H9 (cell line): ENCODE measurements at regions not wholly inside any gene's neighbourhood (a gene's known extent, or its start where the extent isn't known, plus 50 kb on each side); places are given as distances from the start of the nearest gene placed in this dataset.
A peak's percentile ranks its signal among the peaks of the same experiment; 100 is the strongest.

Source experiments
- DNase-seq: peaks from one replicate; pipeline ENCODE4 v3.0.0-alpha.2; 2017
- H2AFZ ChIP-seq: one replicate; pipeline ENCODE4 v1.6.1; 2013; ENCODE audit warnings: mild to moderate bottlenecking, low read length, control low read depth, moderate library complexity
- H2AK5ac ChIP-seq: 2 replicates; pipeline ENCODE4 v1.6.1; 2013; ENCODE audit warnings: low read length, control low read depth, mixed read lengths; ENCODE audit not compliant: insufficient read length
- H2BK120ac ChIP-seq: one replicate; pipeline ENCODE4 v1.6.1; 2013; ENCODE audit warnings: low read depth, mild to moderate bottlenecking, low read length, control low read depth, inconsistent platforms; ENCODE audit not compliant: poor library complexity, severe bottlenecking
- H2BK12ac ChIP-seq: 2 replicates; pipeline ENCODE4 v1.6.1; 2013; ENCODE audit warnings: low read length, control low read depth, mixed read lengths, low read depth; ENCODE audit not compliant: insufficient read length
- H2BK15ac ChIP-seq: 2 replicates; pipeline ENCODE4 v1.6.1; 2013; ENCODE audit warnings: low read depth, low read length, control low read depth
- H2BK20ac ChIP-seq: one replicate; pipeline ENCODE4 v1.6.1; 2013; ENCODE audit warnings: low read depth, mild to moderate bottlenecking, low read length, control low read depth, inconsistent platforms; ENCODE audit not compliant: poor library complexity, severe bottlenecking
- H2BK5ac ChIP-seq: 2 replicates; pipeline ENCODE4 v1.6.1; 2013; ENCODE audit warnings: low read length, control low read depth, mixed read lengths; ENCODE audit not compliant: insufficient read length
- H3K14ac ChIP-seq: 2 replicates; pipeline ENCODE4 v1.6.1; 2013; ENCODE audit warnings: low read length, control low read depth; ENCODE audit not compliant: insufficient read depth
- H3K18ac ChIP-seq: 2 replicates; pipeline ENCODE4 v1.6.1; 2013; ENCODE audit warnings: low read depth, mild to moderate bottlenecking, mixed read lengths, low read length, control low read depth; ENCODE audit not compliant: insufficient read length
- H3K23ac ChIP-seq: 2 replicates; pipeline ENCODE4 v1.6.1; 2013; ENCODE audit warnings: low read length, control low read depth, mixed read lengths, low read depth; ENCODE audit not compliant: insufficient read length
- H3K23me2 ChIP-seq: 2 replicates; pipeline ENCODE4 v1.6.1; 2013; ENCODE audit warnings: low read depth, mild to moderate bottlenecking, mixed read lengths, low read length, control low read depth; ENCODE audit not compliant: insufficient read length, poor library complexity, severe bottlenecking
- H3K27ac ChIP-seq: 2 replicates; pipeline ENCODE4 v1.5.1; 2013; ENCODE audit warnings: low read length, control low read depth, mixed read lengths, low read depth; ENCODE audit not compliant: insufficient read length
- H3K27me3 ChIP-seq: 2 replicates; pipeline ENCODE4 v1.6.1; 2013; ENCODE audit warnings: low read length, control low read depth, inconsistent platforms; ENCODE audit not compliant: insufficient read depth
- H3K4ac ChIP-seq: 2 replicates; pipeline ENCODE4 v1.6.1; 2013; ENCODE audit warnings: low read depth, mild to moderate bottlenecking, control low read depth, inconsistent platforms, low read length, moderate library complexity
- H3K4me1 ChIP-seq: 2 replicates; pipeline ENCODE4 v1.6.1; 2013; ENCODE audit warnings: low read length, control low read depth, inconsistent platforms; ENCODE audit not compliant: insufficient read depth
- H3K4me2 ChIP-seq: 2 replicates; pipeline ENCODE4 v1.6.1; 2013; ENCODE audit warnings: low read length, control low read depth, mixed read lengths; ENCODE audit not compliant: insufficient read length, insufficient read depth
- H3K56ac ChIP-seq: 2 replicates; pipeline ENCODE4 v1.6.1; 2013; ENCODE audit warnings: low read depth, mild to moderate bottlenecking, mixed read lengths, low read length, control low read depth; ENCODE audit not compliant: insufficient read length
- H3K79me1 ChIP-seq: 2 replicates; pipeline ENCODE4 v1.6.1; 2013; ENCODE audit warnings: low read depth, mild to moderate bottlenecking, moderate library complexity, low read length, control low read depth, inconsistent platforms; ENCODE audit not compliant: insufficient read depth, poor library complexity, severe bottlenecking
- H3K79me2 ChIP-seq: 2 replicates; pipeline ENCODE4 v1.6.1; 2013; ENCODE audit warnings: low read length, control low read depth, inconsistent platforms; ENCODE audit not compliant: insufficient read depth
- H3K9ac ChIP-seq: 2 replicates; pipeline ENCODE4 v1.6.1; 2013; ENCODE audit warnings: low read length, control low read depth, mixed read lengths; ENCODE audit not compliant: insufficient read length; ENCODE audit errors: extremely low read depth
- H3K9me3 ChIP-seq: one replicate; pipeline ENCODE4 v1.6.1; 2013; ENCODE audit warnings: low read depth, low read length, inconsistent platforms; ENCODE audit not compliant: control insufficient read depth
- H3T11ph ChIP-seq: one replicate; pipeline ENCODE4 v1.6.1; 2013; ENCODE audit warnings: mild to moderate bottlenecking, low read length, control low read depth, inconsistent platforms
- H4K20me1 ChIP-seq: one replicate; pipeline ENCODE4 v1.6.1; 2013; ENCODE audit not compliant: control insufficient read depth, insufficient read length, insufficient read depth
- H4K5ac ChIP-seq: 2 replicates; pipeline ENCODE4 v1.6.1; 2013; ENCODE audit warnings: low read depth, mild to moderate bottlenecking, mixed read lengths, low read length, control low read depth; ENCODE audit not compliant: insufficient read length
- H4K8ac ChIP-seq: replicated peaks from 2 replicates; pipeline ENCODE4 v1.6.1; 2013; ENCODE audit warnings: low read length, control low read depth, mixed read lengths, low read depth; ENCODE audit not compliant: insufficient read length
- H4K91ac ChIP-seq: 2 replicates; pipeline ENCODE4 v1.6.1; 2013; ENCODE audit warnings: low read depth, mild to moderate bottlenecking, moderate library complexity, mixed read lengths, low read length, control low read depth; ENCODE audit not compliant: insufficient read length
- H3K27ac Mint-ChIP-seq, 3 experiments: 2 replicates in 2 of 3; 3 replicates in 1 of 3; pipeline ENCODE4 v1.8.0; 2020 to 2021; ENCODE audit warnings: mixed read lengths in 3 of 3, mild to moderate bottlenecking in 1 of 3, moderate library complexity in 1 of 3
- H3K27me3 Mint-ChIP-seq: 2 replicates; pipeline ENCODE4 v1.8.0; 2021; ENCODE audit warnings: low read depth, mild to moderate bottlenecking, moderate library complexity, mixed read lengths
- H3K36me3 Mint-ChIP-seq, 3 experiments: 2 replicates in 2 of 3; 3 replicates in 1 of 3; pipeline ENCODE4 v1.8.0; 2020 to 2021; ENCODE audit warnings: low read depth in 3 of 3, mixed read lengths in 3 of 3; ENCODE audit not compliant: insufficient read depth in 1 of 3
- H3K4me1 Mint-ChIP-seq, 2 experiments: 2 replicates each; pipeline ENCODE4 v1.8.0; 2020; ENCODE audit warnings: mixed read lengths in 2 of 2
- H3K4me3 Mint-ChIP-seq, 2 experiments: 2 replicates in 1 of 2; 3 replicates in 1 of 2; pipeline ENCODE4 v1.8.0; 2020 to 2021; ENCODE audit warnings: mild to moderate bottlenecking in 2 of 2, mixed read lengths in 2 of 2, moderate library complexity in 1 of 2
- H3K9me3 Mint-ChIP-seq, 2 experiments: 2 replicates in 1 of 2; 3 replicates in 1 of 2; pipeline ENCODE4 v1.8.0; 2020; ENCODE audit warnings: mild to moderate bottlenecking in 2 of 2, mixed read lengths in 2 of 2, moderate library complexity in 1 of 2
- WGBS: extraction: QIAGEN DNeasy Blood & Tissue Kit; methylation state at CpG from one replicate; pipeline ENCODE4 v1.1.7; 2013; ENCODE audit warnings: missing lambda C conversion rate, low lambda C conversion rate, mixed read lengths; ENCODE audit not compliant: insufficient read length; ENCODE audit errors: extremely low coverage; 5-methylcytosine and 5-hydroxymethylcytosine counted together
- TF ChIP-seq, protein P1 (sequence below): fragments of 200-600 bp; sonication (generic); conservative IDR thresholded peaks from 3 replicates; pipeline ENCODE4 v1.8.0; 2021; ENCODE audit warnings: antibody characterized with exemption, mild to moderate bottlenecking

GRCh38 chr4:24321131-24321530 is 263.2 kb downstream of the DHX15 start:
- H4K20me1 ChIP-seq, result no peaks in the 10 kb centered on the region
- Mint-ChIP-seq H3K27ac (peak overlapping the region in 2 of 3 experiments; percentile 49 to 72; a peak in 1 of 7 replicates), H3K4me3 (peak overlapping the region; percentile 43 to 87), H3K36me3 (peaks cover 0 to 11% (median 7%) of the 10 kb centered on the region in 3 experiments; a peak in 4 of 7 replicates), H3K9me3 (no peaks in the 10 kb centered on the region), H3K4me1 (peaks cover 79 to 89% of the 10 kb centered on the region in 2 experiments), H3K27me3 (no peaks in the 10 kb centered on the region)
- no peak overlapping the region for H2AK5ac ChIP-seq
- no peak overlapping the region for H3K56ac ChIP-seq
- H3K79me1 ChIP-seq, result no peaks in the 10 kb centered on the region
- H3K18ac ChIP-seq, result no peak overlapping the region
- H3K9me3 ChIP-seq, result no peaks in the 10 kb centered on the region
- no peaks in the 10 kb centered on the region for H3K27me3 ChIP-seq
- peaks cover 16% of the 10 kb centered on the region; the same call in 1 of the 2 replicates for H3K4me1 ChIP-seq
- H2AFZ ChIP-seq, result no peak overlapping the region
- peak overlapping the region; percentile 5 for H3K27ac ChIP-seq
- H3K14ac ChIP-seq, result no peak overlapping the region; the same call in 1 of the 2 replicates
- TF ChIP-seq, protein P1, sequence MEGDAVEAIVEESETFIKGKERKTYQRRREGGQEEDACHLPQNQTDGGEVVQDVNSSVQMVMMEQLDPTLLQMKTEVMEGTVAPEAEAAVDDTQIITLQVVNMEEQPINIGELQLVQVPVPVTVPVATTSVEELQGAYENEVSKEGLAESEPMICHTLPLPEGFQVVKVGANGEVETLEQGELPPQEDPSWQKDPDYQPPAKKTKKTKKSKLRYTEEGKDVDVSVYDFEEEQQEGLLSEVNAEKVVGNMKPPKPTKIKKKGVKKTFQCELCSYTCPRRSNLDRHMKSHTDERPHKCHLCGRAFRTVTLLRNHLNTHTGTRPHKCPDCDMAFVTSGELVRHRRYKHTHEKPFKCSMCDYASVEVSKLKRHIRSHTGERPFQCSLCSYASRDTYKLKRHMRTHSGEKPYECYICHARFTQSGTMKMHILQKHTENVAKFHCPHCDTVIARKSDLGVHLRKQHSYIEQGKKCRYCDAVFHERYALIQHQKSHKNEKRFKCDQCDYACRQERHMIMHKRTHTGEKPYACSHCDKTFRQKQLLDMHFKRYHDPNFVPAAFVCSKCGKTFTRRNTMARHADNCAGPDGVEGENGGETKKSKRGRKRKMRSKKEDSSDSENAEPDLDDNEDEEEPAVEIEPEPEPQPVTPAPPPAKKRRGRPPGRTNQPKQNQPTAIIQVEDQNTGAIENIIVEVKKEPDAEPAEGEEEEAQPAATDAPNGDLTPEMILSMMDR, result no peak
- no peak overlapping the region for H3K23ac ChIP-seq
- no peaks in the 10 kb centered on the region for H3K79me2 ChIP-seq
- no peak overlapping the region for H3K4ac ChIP-seq
- H3K4me2 ChIP-seq, result peak overlapping the region; percentile 63
- H2BK120ac ChIP-seq, result no peak overlapping the region
- H4K5ac ChIP-seq, result no peak overlapping the region
- DNase-seq, result no peak
- peak overlapping the region; percentile 38 for H2BK5ac ChIP-seq
- H2BK15ac ChIP-seq, result no peak overlapping the region
- H4K91ac ChIP-seq, result no peak overlapping the region
- no peak overlapping the region for H3T11ph ChIP-seq
- WGBS, result no CpG with 5 or more reads among the region's 6 CpGs
- H2BK20ac ChIP-seq, result no peak overlapping the region
- H4K8ac ChIP-seq, result no peak overlapping the region
- peaks cover 5% of the 10 kb centered on the region for H3K23me2 ChIP-seq
- H2BK12ac ChIP-seq, result no peak overlapping the region
- H3K9ac ChIP-seq, result no peak overlapping the region
